HepG2 (cell line): ENCODE measurements at regions not wholly inside any gene's neighbourhood (a gene's known extent, or its start where the extent isn't known, plus 50 kb on each side); places are given as distances from the start of the nearest gene placed in this dataset.

Experiments used
- ATAC-seq: fragments of 200-7000 bp; cut with Tn5 transposase; 3 replicates; pipeline ENCODE4 v1.9.1; 2020; ENCODE audit warnings: mild to moderate bottlenecking, moderate library complexity
- BruUV-seq: library from RNA; stranded (reverse); fragments of 400-500 nt; replicated peaks from 2 replicates; lab custom pipeline; 2021; lab: Mats Ljungman, UMichigan
- CTCF ChIA-PET: fragments of 300-600 bp; formaldehyde crosslinking; extraction: SDS; loops from one replicate; lab custom pipeline; 2021; ENCODE audit warnings: low total read pairs, inconsistent platforms, low intra/inter-chr PET ratio; lab: Yijun Ruan, JAX
- POLR2A ChIA-PET: fragments of 350-600 bp; sonication (Branson Sonifier 250); formaldehyde crosslinking; loops from one replicate; lab custom pipeline; 2020; ENCODE audit warnings: antibody characterized with exemption, inconsistent platforms; lab: Yijun Ruan, JAX
- DNase-seq: peaks from one replicate; pipeline ENCODE4 v3.0.0-alpha.2; 2015; ENCODE audit warnings: low spot score
- FAIRE-seq: peaks from 3 replicates; lab custom pipeline; 2011; peaks lifted over from hg19 to GRCh38; lab: Jason Lieb, UNC
- H2AFZ ChIP-seq: one replicate; pipeline ENCODE4 v1.6.1; 2011; ENCODE audit warnings: low read length, inconsistent platforms
- H3K27ac ChIP-seq: fragments of 300-600 bp; 3 replicates; pipeline ENCODE4 v1.8.0; 2011; ENCODE audit warnings: mixed run types, mild to moderate bottlenecking, mixed read lengths, low read length, inconsistent platforms; ENCODE audit not compliant: insufficient read depth; ENCODE audit errors: extremely low read length
- H3K27me3 ChIP-seq, 2 experiments: fragments of 200-600 bp in 1 of 2; 2 replicates in 1 of 2; 3 replicates in 1 of 2; pipeline versions ENCODE4 v1.6.0 to v1.8.0; 2011; ENCODE audit warnings: low read length in 2 of 2, mild to moderate bottlenecking in 2 of 2, moderate library complexity in 2 of 2, inconsistent platforms in 1 of 2; ENCODE audit not compliant: insufficient read depth in 2 of 2, control insufficient read depth in 1 of 2
- H3K36me3 ChIP-seq, 2 experiments: fragments of 200-600 bp in 1 of 2; replicated peaks in 1 of 2; 2 replicates in 1 of 2; 3 replicates in 1 of 2; pipeline versions ENCODE4 v1.5.1 to v1.8.0; 2011; ENCODE audit warnings: low read length in 2 of 2, inconsistent platforms in 1 of 2; ENCODE audit not compliant: insufficient read depth in 2 of 2, control insufficient read depth in 1 of 2
- H3K4me1 ChIP-seq: 2 replicates; pipeline ENCODE4 v1.5.1; 2012; ENCODE audit warnings: low read length, inconsistent platforms; ENCODE audit not compliant: insufficient read depth
- H3K4me2 ChIP-seq: 2 replicates; pipeline ENCODE4 v1.6.0; 2011; ENCODE audit warnings: low read depth, low read length, inconsistent platforms
- H3K4me3 ChIP-seq, 3 experiments: fragments of 200-600 bp in 1 of 3; sonication (generic), shearing (Covaris generic) in 1 of 3; replicated peaks in 1 of 3; 2 replicates each; pipeline ENCODE4 v1.5.1; 2011 to 2016; ENCODE audit warnings: low read length in 3 of 3, inconsistent platforms in 2 of 3, low read depth in 2 of 3, mild to moderate bottlenecking in 2 of 3, control low read depth in 1 of 3, mixed read lengths in 1 of 3; ENCODE audit not compliant: insufficient read depth in 1 of 3
- H3K79me2 ChIP-seq: one replicate; pipeline ENCODE4 v1.6.1; 2011; ENCODE audit warnings: low read length, inconsistent platforms; ENCODE audit not compliant: insufficient read depth
- H3K9ac ChIP-seq: 2 replicates; pipeline ENCODE4 v1.6.0; 2011; ENCODE audit warnings: mild to moderate bottlenecking, low read depth, low read length, inconsistent platforms; ENCODE audit not compliant: insufficient read depth
- H3K9me3 ChIP-seq: 2 replicates; pipeline ENCODE4 v1.5.1; 2012; ENCODE audit warnings: mild to moderate bottlenecking, low read length
- H4K20me1 ChIP-seq: 2 replicates; pipeline ENCODE4 v1.6.0; 2011; ENCODE audit warnings: inconsistent platforms, mild to moderate bottlenecking, low read length, moderate library complexity; ENCODE audit not compliant: insufficient read depth
- BRCA1 ChIP-seq: sonication (generic); formaldehyde crosslinking; IDR thresholded peaks from 2 replicates; pipeline ENCODE4 v1.4.0; 2020; ENCODE audit warnings: missing genetic modification reagents
- MLLT10 ChIP-seq: sonication (generic); formaldehyde crosslinking; IDR thresholded peaks from 2 replicates; pipeline ENCODE4 v1.4.0; 2020; ENCODE audit warnings: missing genetic modification reagents
- PLRG1 ChIP-seq: fragments of 450-650 bp; conservative IDR thresholded peaks from 2 replicates; pipeline ENCODE4 v1.6.1; 2016
- SIN3B ChIP-seq: fragments of 150-350 bp; IDR thresholded peaks from 2 replicates; pipeline ENCODE4 v1.6.1; 2014; ENCODE audit warnings: low read length
- ZKSCAN8 ChIP-seq: IDR thresholded peaks from 2 replicates; pipeline ENCODE4 v1.6.1; 2016; ENCODE audit warnings: borderline replicate concordance, missing genetic modification reagents, missing compliant biosample characterization
- ZMYM2 ChIP-seq: sonication (generic); formaldehyde crosslinking; IDR thresholded peaks from 2 replicates; pipeline ENCODE4 v1.8.0; 2022; ENCODE audit warnings: mild to moderate bottlenecking, missing genetic modification reagents
- ZNF275 ChIP-seq: sonication (generic); formaldehyde crosslinking; IDR thresholded peaks from 2 replicates; pipeline ENCODE4 v1.8.0; 2022; ENCODE audit warnings: missing genetic modification reagents, mild to moderate bottlenecking, inconsistent platforms, borderline replicate concordance
- ZNF7 ChIP-seq: IDR thresholded peaks from 2 replicates; pipeline ENCODE4 v1.6.1; 2016; ENCODE audit warnings: missing biosample characterization, missing genetic modification reagents
- WGBS: methylation state at CpG from one replicate; pipeline ENCODE4 v1.1.6; 2017; ENCODE audit warnings: low lambda C conversion rate; 5-methylcytosine and 5-hydroxymethylcytosine counted together
- in situ Hi-C: cut with HindIII; loops from 2 replicates; pipeline ENCODE4 v1.10.0; 2017; ENCODE audit warnings: low pct_unique_long_range_greater_than_20kb; ENCODE audit not compliant: extremely low pct_ligation_motif_present
- intact Hi-C: fragments of 100-400 bp; cut with micrococcal nuclease; formaldehyde crosslinking; loops from one replicate; pipeline ENCODE4 v1.10.0; 2022; ENCODE audit not compliant: unreplicated experiment
- TF ChIP-seq, protein P1 (sequence below): sonication (generic); formaldehyde crosslinking; IDR thresholded peaks from 2 replicates; pipeline ENCODE4 v1.5.0; 2020; ENCODE audit warnings: missing genetic modification reagents
- TF ChIP-seq, protein P2 (sequence below): sonication (generic); formaldehyde crosslinking; IDR thresholded peaks from 2 replicates; pipeline ENCODE4 v1.4.0; 2020; ENCODE audit warnings: mild to moderate bottlenecking, missing genetic modification reagents

DNA sequence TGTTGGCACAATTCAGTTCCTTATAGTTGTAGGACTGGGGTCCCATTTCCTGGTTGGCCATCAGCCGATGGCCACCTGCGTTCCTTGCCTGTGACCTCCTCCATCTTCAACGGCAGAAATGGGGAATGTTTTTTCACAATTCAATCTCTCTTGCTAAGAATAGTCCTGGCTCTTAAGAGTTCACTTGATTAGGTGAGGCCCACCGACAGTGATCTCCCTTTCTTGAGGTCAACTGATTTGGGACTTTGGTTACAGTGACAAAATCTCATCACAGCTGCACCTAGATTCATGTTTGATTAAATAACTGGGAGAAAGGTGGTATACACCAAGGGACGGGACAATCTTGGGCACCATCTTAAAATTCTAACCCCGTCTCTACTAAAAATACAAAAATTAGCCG lies 139.1 kb upstream of the DTNBP1 start:
- Histone ChIP-seq H3K9me3 (no peaks in the 10 kb centered on the region), H2AFZ (no peak overlapping the region), H3K4me1 (no peaks in the 10 kb centered on the region), H3K4me3 (no peak overlapping the region), H3K36me3 (no peaks in the 10 kb centered on the region), H4K20me1 (no peaks in the 10 kb centered on the region), H3K27me3 (no peaks in the 10 kb centered on the region; a peak in 1 of 5 replicates), H3K9ac (no peak overlapping the region), H3K79me2 (no peaks in the 10 kb centered on the region), H3K27ac (no peak overlapping the region), H3K4me2 (no peak overlapping the region)
- 46% methylated on average over 7 of the region's 7 CpGs for WGBS
- BruUV-seq, result no TSS peak
- ATAC-seq (no peak), FAIRE-seq (no peak), DNase-seq (no peak)
- ChIA-PET CTCF (no interaction called here), POLR2A (no interaction called here)
- TF ChIP-seq ZMYM2 (CRISPR knock-in tag) (no peak), BRCA1 (CRISPR knock-in tag) (no peak), ZKSCAN8 (CRISPR knock-in tag) (no peak), PLRG1 (no peak), MLLT10 (CRISPR knock-in tag) (no peak), SIN3B (no peak), ZNF7 (no peak), ZNF275 (no peak)
- TF ChIP-seq, protein P1, sequence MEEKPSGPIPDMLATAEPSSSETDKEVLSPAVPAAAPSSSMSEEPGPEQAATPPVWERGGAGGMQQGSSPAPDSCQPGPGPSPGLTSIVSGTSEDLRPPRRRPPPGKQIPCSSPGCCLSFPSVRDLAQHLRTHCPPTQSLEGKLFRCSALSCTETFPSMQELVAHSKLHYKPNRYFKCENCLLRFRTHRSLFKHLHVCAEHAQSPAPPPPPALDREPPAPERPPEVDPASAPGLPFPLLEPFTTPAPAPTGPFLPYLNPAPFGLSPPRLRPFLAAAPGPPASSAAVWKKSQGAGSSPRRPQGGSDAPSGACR (CRISPR knock-in tag), result no peak
- TF ChIP-seq, protein P2, sequence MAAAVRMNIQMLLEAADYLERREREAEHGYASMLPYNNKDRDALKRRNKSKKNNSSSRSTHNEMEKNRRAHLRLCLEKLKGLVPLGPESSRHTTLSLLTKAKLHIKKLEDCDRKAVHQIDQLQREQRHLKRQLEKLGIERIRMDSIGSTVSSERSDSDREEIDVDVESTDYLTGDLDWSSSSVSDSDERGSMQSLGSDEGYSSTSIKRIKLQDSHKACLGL (CRISPR knock-in tag), result no peak
- in situ Hi-C loops (no loop called here), intact Hi-C loops (no loop called here)
